Left hindlimb (tissue), 1 donor: ENCODE measurements at regions not wholly inside any gene's neighbourhood (a gene's known extent, or its start where the extent isn't known, plus 50 kb on each side); places are given as distances from the start of the nearest gene placed in this dataset.
A peak's percentile ranks its signal among the peaks of the same experiment; 100 is the strongest.
"Not testable (repeated sequence)": the region's sequence is repeated elsewhere in the genome, so short reads cannot be mapped to it uniquely, and the experiment has no call there.

Experiments
- DNase-seq: peaks from one replicate; pipeline ENCODE4 v3.0.0-alpha.2; 2018

- no peak for DNase-seq
Observed at GRCh38 chr6:28807682-28808280, 116.0 kb downstream of the TRIM27 start.

GRCh38 chr6:28808383-28808782 is 115.4 kb downstream of the TRIM27 start:
- no peak for DNase-seq

- no peak for DNase-seq
Observed at GRCh38 chr6:28809947-28810658, 113.7 kb downstream of the TRIM27 start.

- DNase-seq = no peak
Observed at GRCh38 chr6:28810659-28811053, 113.1 kb downstream of the TRIM27 start.

- DNase-seq = no peak
Observed at GRCh38 chr6:28811873-28812272, 111.9 kb downstream of the TRIM27 start.

- no peak for DNase-seq
Observed at GRCh38 chr6:28812778-28813569, 110.8 kb downstream of the TRIM27 start.

- no peak for DNase-seq
Observed at GRCh38 chr6:28814032-28814976, 109.5 kb downstream of the TRIM27 start.

GRCh38 chr6:28816339-28816908 is 107.4 kb downstream of the TRIM27 start:
- DNase-seq = no peak

GRCh38 chr6:28816909-28817807 is 106.6 kb downstream of the TRIM27 start:
- no peak for DNase-seq

GRCh38 chr6:28817808-28818145 is 106.0 kb downstream of the TRIM27 start:
- DNase-seq = no peak

- no peak for DNase-seq
Observed at GRCh38 chr6:28824793-28825731, 98.7 kb downstream of the TRIM27 start.

- no peak for DNase-seq
Observed at GRCh38 chr6:28825732-28826293, 98.0 kb downstream of the TRIM27 start.

GRCh38 chr6:28831683-28832082 is 92.1 kb downstream of the TRIM27 start:
- DNase-seq = not testable (repeated sequence)

- not testable (repeated sequence) for DNase-seq
Observed at GRCh38 chr6:28836703-28837102, 87.1 kb downstream of the TRIM27 start.

- peak; percentile 74 for DNase-seq
Observed at GRCh38 chr6:28838289-28838633, 85.5 kb downstream of the TRIM27 start.

GRCh38 chr6:28838634-28839442 is 84.9 kb downstream of the TRIM27 start:
- DNase-seq = peak; percentile 85

- no peak for DNase-seq
Observed at GRCh38 chr6:28839443-28840120, 84.2 kb downstream of the TRIM27 start.

GRCh38 chr6:28841290-28841689 is 82.5 kb downstream of the TRIM27 start:
- DNase-seq = no peak
